Spleen (tissue), 11 donors: ENCODE measurements at regions not wholly inside any gene's neighbourhood (a gene's known extent, or its start where the extent isn't known, plus 50 kb on each side); places are given as distances from the start of the nearest gene placed in this dataset.

Source experiments
- DNase-seq: peaks from one replicate; pipeline ENCODE4 v3.0.0-alpha.2; 2020
- H3K27ac ChIP-seq, 8 donors: fragments of 200-600 bp; sonication (generic) in 7 of 8; 1 replicate in 4 of 8; 2 replicates in 4 of 8; pipeline versions ENCODE4 v1.5.0 to v1.8.0; 2016 to 2021; ENCODE audit warnings: inconsistent platforms in 4 of 8, mild to moderate bottlenecking in 4 of 8, moderate library complexity in 1 of 8
- H3K27me3 ChIP-seq, 7 donors: fragments of 200-600 bp; sonication (generic) in 6 of 7; replicated peaks in 1 of 7; 1 replicate in 4 of 7; 2 replicates in 3 of 7; pipeline versions ENCODE4 v1.5.0 to v1.8.0; 2016 to 2021; ENCODE audit warnings: inconsistent platforms in 3 of 7, mild to moderate bottlenecking in 1 of 7
- H3K36me3 ChIP-seq, 6 donors: fragments of 200-600 bp; sonication (generic) in 5 of 6; 1 replicate in 4 of 6; 2 replicates in 2 of 6; pipeline versions ENCODE4 v1.5.0 to v1.8.0; 2016 to 2021; ENCODE audit warnings: inconsistent platforms in 2 of 6
- H3K4me1 ChIP-seq, 6 donors: fragments of 200-600 bp; sonication (generic) in 5 of 6; 1 replicate in 3 of 6; 2 replicates in 3 of 6; pipeline versions ENCODE4 v1.5.0 to v1.8.0; 2016 to 2021; ENCODE audit warnings: inconsistent platforms in 3 of 6
- H3K4me3 ChIP-seq, 8 donors: fragments of 200-600 bp; sonication (generic) in 7 of 8; 1 replicate in 4 of 8; 2 replicates in 4 of 8; pipeline versions ENCODE4 v1.5.0 to v1.8.0; 2016 to 2021; ENCODE audit warnings: inconsistent platforms in 4 of 8, mild to moderate bottlenecking in 4 of 8, moderate library complexity in 2 of 8
- H3K9me3 ChIP-seq, 8 donors: fragments of 200-600 bp; sonication (generic) in 7 of 8; 1 replicate in 4 of 8; 2 replicates in 4 of 8; pipeline versions ENCODE4 v1.5.0 to v1.8.0; 2016 to 2021; ENCODE audit warnings: inconsistent platforms in 4 of 8
- CTCF ChIP-seq, 11 experiments: fragments of 200-600 bp in 7 of 11; fragments of 450-650 bp in 4 of 11; sonication (generic) in 4 of 11; IDR thresholded peaks in 8 of 11; conservative IDR thresholded peaks in 3 of 11; 1 replicate in 7 of 11; 2 replicates in 4 of 11; pipeline versions ENCODE4 v1.4.0 to v1.8.0; 2016 to 2021; ENCODE audit warnings: antibody characterized with exemption in 11 of 11, inconsistent platforms in 4 of 11, mild to moderate bottlenecking in 1 of 11
- POLR2A ChIP-seq, 3 donors: fragments of 450-650 bp; IDR thresholded peaks; one replicate each; pipeline ENCODE4 v1.5.1; 2017; ENCODE audit warnings: antibody characterized with exemption in 3 of 3, mild to moderate bottlenecking in 1 of 3
- POLR2AphosphoS5 ChIP-seq, 3 donors: sonication (generic); formaldehyde crosslinking; IDR thresholded peaks; one replicate each; pipeline ENCODE4 v1.5.1; 2017; ENCODE audit warnings: antibody characterized with exemption in 3 of 3
- WGBS, 5 donors: extraction: QIAGEN DNeasy Blood & Tissue Kit in 3 of 5; methylation state at CpG; one replicate each; pipeline versions ENCODE4 v1.1.5 to v1.1.7; 2013 to 2018; 5-methylcytosine and 5-hydroxymethylcytosine counted together
- intact Hi-C: fragments of 100-400 bp; cut with DNase I; formaldehyde crosslinking; loops from one replicate; pipeline ENCODE4 v1.15.0; 2023; ENCODE audit warnings: low total_unique reads
- donor health status: healthy with polysubstance abuse.
- donor health status: DM: no; HTN: no; CAD: no; lungs with moderate emphysema.
- donor health status: DM: no; HTN: no; CAD: no.
- donor health status: Bipolar disorder and iron deficiency.
- donor health status: healthy.
- donor health status: DM: no; HTN: no; CAD: no.
- donor health status: DM: yes; HTN: yes; CAD: no.

GRCh38 chr2:4501525-4501924, 798.1 kb downstream of the DCDC2C start:
- no peak for DNase-seq
- H3K36me3 ChIP-seq: no peaks in the 10 kb centered on the region
- H3K9me3 ChIP-seq: peaks cover 0 to 5% (median 0%) of the 10 kb centered on the region in 8 donors
- 73 to 87% (median 82%) methylated on average over 4 of the region's 4 CpGs for WGBS, 5 donors
- no peaks in the 10 kb centered on the region for H3K4me1 ChIP-seq
- H3K27me3 ChIP-seq: no peaks in the 10 kb centered on the region
- intact Hi-C loops: no loop called here
- H3K27ac ChIP-seq: no peak overlapping the region
- no peak for TF ChIP-seq CTCF (IDR thresholded peaks at IDR 0.05 in 8 of 11, conservative IDR thresholded peaks at IDR 0.05 in 3 of 11)
- no peak for TF ChIP-seq POLR2AphosphoS5 (IDR thresholded peaks at IDR 0.05)
- TF ChIP-seq POLR2A (IDR thresholded peaks at IDR 0.05): no peak
- H3K4me3 ChIP-seq: no peak overlapping the region

GRCh38 chr2:4502230-4502843, 799.0 kb downstream of the DCDC2C start:
- no peaks in the 10 kb centered on the region for H3K36me3 ChIP-seq
- no peak for DNase-seq
- WGBS, 5 donors: 85 to 96% (median 88%) methylated on average over 3 of the region's 3 CpGs
- H3K4me3 ChIP-seq: no peak overlapping the region
- H3K27ac ChIP-seq: no peak overlapping the region
- intact Hi-C loops: no loop called here
- no peaks in the 10 kb centered on the region for H3K4me1 ChIP-seq
- H3K27me3 ChIP-seq: no peaks in the 10 kb centered on the region
- peaks cover 0 to 5% (median 0%) of the 10 kb centered on the region in 8 donors for H3K9me3 ChIP-seq
- TF ChIP-seq CTCF (IDR thresholded peaks at IDR 0.05 in 8 of 11, conservative IDR thresholded peaks at IDR 0.05 in 3 of 11): no peak

GRCh38 chr2:4507661-4508060, 804.3 kb downstream of the DCDC2C start:
- no peak for DNase-seq
- Histone ChIP-seq H3K36me3 (no peaks in the 10 kb centered on the region), H3K4me3 (no peak overlapping the region), H3K9me3 (peaks cover 0 to 8% (median 2%) of the 10 kb centered on the region in 8 donors), H3K27ac (no peak overlapping the region), H3K4me1 (no peaks in the 10 kb centered on the region), H3K27me3 (no peaks in the 10 kb centered on the region)
- no peak for TF ChIP-seq POLR2AphosphoS5 (IDR thresholded peaks at IDR 0.05)
- TF ChIP-seq CTCF (IDR thresholded peaks at IDR 0.05 in 8 of 11, conservative IDR thresholded peaks at IDR 0.05 in 3 of 11): no peak
- TF ChIP-seq POLR2A (IDR thresholded peaks at IDR 0.05): no peak
- intact Hi-C loops: no loop called here
- WGBS, 5 donors: 62 to 79% (median 70%) methylated on average over 4 of the region's 4 CpGs

GRCh38 chr2:4515871-4516761, 812.7 kb downstream of the DCDC2C start:
- TF ChIP-seq POLR2AphosphoS5 (IDR thresholded peaks at IDR 0.05): no peak
- no peak for TF ChIP-seq POLR2A (IDR thresholded peaks at IDR 0.05)
- TF ChIP-seq CTCF (IDR thresholded peaks at IDR 0.05 in 8 of 11, conservative IDR thresholded peaks at IDR 0.05 in 3 of 11): no peak
- 61 to 73% (median 72%) methylated on average over 11 of the region's 11 CpGs for WGBS, 5 donors
- no peak for DNase-seq
- Histone ChIP-seq H3K9me3 (peaks cover 0 to 24% (median 0%) of the 10 kb centered on the region in 8 donors), H3K4me1 (no peaks in the 10 kb centered on the region), H3K36me3 (no peaks in the 10 kb centered on the region), H3K27me3 (no peaks in the 10 kb centered on the region), H3K4me3 (no peak overlapping the region), H3K27ac (no peak overlapping the region)
- intact Hi-C loops: no loop called here
